IPS-11a (cell line): ENCODE measurements at regions not wholly inside any gene's neighbourhood (a gene's known extent, or its start where the extent isn't known, plus 50 kb on each side); places are given as distances from the start of the nearest gene placed in this dataset.

Experiments
- H3K4me3 ChIP-seq: one replicate; pipeline ENCODE4 v1.5.1; 2013; ENCODE audit warnings: low read depth, low read length, control low read depth

- no peak overlapping the region for H3K4me3 ChIP-seq
Observed at GRCh38 chr3:181764544-181764943, 52.8 kb downstream of the SOX2 start.

GRCh38 chr3:181770296-181770695 is 58.6 kb downstream of the SOX2 start:
- no peak overlapping the region for H3K4me3 ChIP-seq

GRCh38 chr3:181771120-181771519 is 59.4 kb downstream of the SOX2 start:
- H3K4me3 ChIP-seq = no peak overlapping the region

GRCh38 chr3:181772166-181772565 is 60.4 kb downstream of the SOX2 start:
- H3K4me3 ChIP-seq = no peak overlapping the region

- no peak overlapping the region for H3K4me3 ChIP-seq
Observed at GRCh38 chr3:181773921-181774320, 62.2 kb downstream of the SOX2 start.

- no peak overlapping the region for H3K4me3 ChIP-seq
Observed at GRCh38 chr3:181782306-181782954, 70.7 kb downstream of the SOX2 start.

GRCh38 chr3:181790561-181790960 is 78.8 kb downstream of the SOX2 start:
- no peak overlapping the region for H3K4me3 ChIP-seq

- H3K4me3 ChIP-seq = no peak overlapping the region
Observed at GRCh38 chr3:181791056-181791955, 79.6 kb downstream of the SOX2 start.

GRCh38 chr3:181793006-181793405 is 81.3 kb downstream of the SOX2 start:
- H3K4me3 ChIP-seq = no peak overlapping the region

- H3K4me3 ChIP-seq = no peak overlapping the region
Observed at GRCh38 chr3:181794011-181794790, 82.5 kb downstream of the SOX2 start.

- H3K4me3 ChIP-seq = no peak overlapping the region
Observed at GRCh38 chr3:181796641-181797040, 84.9 kb downstream of the SOX2 start.

GRCh38 chr3:181797431-181797830 is 85.7 kb downstream of the SOX2 start:
- H3K4me3 ChIP-seq = no peak overlapping the region

- no peak overlapping the region for H3K4me3 ChIP-seq
Observed at GRCh38 chr3:181805703-181806102, 94.0 kb downstream of the SOX2 start.

GRCh38 chr3:181808053-181808452 is 96.3 kb downstream of the SOX2 start:
- H3K4me3 ChIP-seq = no peak overlapping the region

- no peak overlapping the region for H3K4me3 ChIP-seq
Observed at GRCh38 chr3:181823716-181824115, 112.0 kb downstream of the SOX2 start.

- H3K4me3 ChIP-seq = no peak overlapping the region
Observed at GRCh38 chr3:181824961-181825360, 113.2 kb downstream of the SOX2 start.

- H3K4me3 ChIP-seq = no peak overlapping the region
Observed at GRCh38 chr3:181839039-181839915, 127.6 kb downstream of the SOX2 start.

- no peak overlapping the region for H3K4me3 ChIP-seq
Observed at GRCh38 chr3:181839916-181840297, 128.2 kb downstream of the SOX2 start.

GRCh38 chr3:181844211-181844610 is 132.5 kb downstream of the SOX2 start:
- H3K4me3 ChIP-seq = no peak overlapping the region

GRCh38 chr3:181847276-181847675 is 135.6 kb downstream of the SOX2 start:
- H3K4me3 ChIP-seq = no peak overlapping the region

- no peak overlapping the region for H3K4me3 ChIP-seq
Observed at GRCh38 chr3:181851063-181851462, 139.3 kb downstream of the SOX2 start.
